ENCODE measurements at regions not wholly inside any gene's neighbourhood (a gene's known extent, or its start where the extent isn't known, plus 50 kb on each side); places are given as distances from the start of the nearest gene placed in this dataset.

DNA sequence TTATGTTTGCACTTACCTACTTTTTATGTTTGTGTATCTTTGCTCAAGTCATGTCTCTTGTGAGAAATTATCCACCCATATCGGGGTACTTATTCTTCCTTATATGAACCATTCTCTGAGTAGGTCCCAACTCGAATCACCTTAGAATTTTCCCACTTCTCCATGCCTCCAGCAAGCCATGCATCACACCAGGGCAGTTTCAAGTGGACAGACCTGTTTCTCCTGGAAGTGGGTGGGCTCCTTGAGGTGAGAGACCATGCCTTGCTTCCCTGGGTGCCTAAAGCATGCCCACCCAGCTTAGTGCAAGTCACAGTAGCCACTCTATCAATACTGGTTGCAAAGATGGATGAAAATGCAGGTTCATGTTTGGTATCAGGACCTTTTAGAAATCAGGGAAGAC lies 187.2 kb downstream of the KIT start:
- TF ChIP-seq, protein P1, sequence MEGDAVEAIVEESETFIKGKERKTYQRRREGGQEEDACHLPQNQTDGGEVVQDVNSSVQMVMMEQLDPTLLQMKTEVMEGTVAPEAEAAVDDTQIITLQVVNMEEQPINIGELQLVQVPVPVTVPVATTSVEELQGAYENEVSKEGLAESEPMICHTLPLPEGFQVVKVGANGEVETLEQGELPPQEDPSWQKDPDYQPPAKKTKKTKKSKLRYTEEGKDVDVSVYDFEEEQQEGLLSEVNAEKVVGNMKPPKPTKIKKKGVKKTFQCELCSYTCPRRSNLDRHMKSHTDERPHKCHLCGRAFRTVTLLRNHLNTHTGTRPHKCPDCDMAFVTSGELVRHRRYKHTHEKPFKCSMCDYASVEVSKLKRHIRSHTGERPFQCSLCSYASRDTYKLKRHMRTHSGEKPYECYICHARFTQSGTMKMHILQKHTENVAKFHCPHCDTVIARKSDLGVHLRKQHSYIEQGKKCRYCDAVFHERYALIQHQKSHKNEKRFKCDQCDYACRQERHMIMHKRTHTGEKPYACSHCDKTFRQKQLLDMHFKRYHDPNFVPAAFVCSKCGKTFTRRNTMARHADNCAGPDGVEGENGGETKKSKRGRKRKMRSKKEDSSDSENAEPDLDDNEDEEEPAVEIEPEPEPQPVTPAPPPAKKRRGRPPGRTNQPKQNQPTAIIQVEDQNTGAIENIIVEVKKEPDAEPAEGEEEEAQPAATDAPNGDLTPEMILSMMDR (conservative IDR thresholded peaks at IDR 0.05; ENCODE audit: low read depth, low read length), result no peak
- TF ChIP-seq EZH2phosphoT487 (IDR thresholded peaks at IDR 0.05; ENCODE audit: borderline replicate concordance, low read length) (no peak), EZH2 (IDR thresholded peaks at IDR 0.05; ENCODE audit: low read length, unreplicated experiment) (no peak)

All from PC-3 (cell line).